Esophagus muscularis mucosa (tissue), 4 donors: ENCODE measurements at regions not wholly inside any gene's neighbourhood (a gene's known extent, or its start where the extent isn't known, plus 50 kb on each side); places are given as distances from the start of the nearest gene placed in this dataset.

Experiments
- DNase-seq: peaks from one replicate; pipeline ENCODE4 v3.0.0-alpha.2; 2017; ENCODE audit errors: extremely low spot score
- H3K27ac ChIP-seq, 4 donors: fragments of 200-600 bp; sonication (generic); replicated peaks in 1 of 4; 1 replicate in 3 of 4; 2 replicates in 1 of 4; pipeline ENCODE4 v1.5.1; 2016 to 2019; ENCODE audit warnings: mild to moderate bottlenecking in 1 of 4
- H3K27me3 ChIP-seq, 4 donors: fragments of 200-600 bp; sonication (generic); one replicate each; pipeline versions ENCODE4 v1.5.1 to v1.6.0; 2016 to 2019
- H3K36me3 ChIP-seq, 4 donors: fragments of 200-600 bp; sonication (generic); one replicate each; pipeline ENCODE4 v1.5.1; 2016 to 2019
- H3K4me1 ChIP-seq, 4 donors: fragments of 200-600 bp; sonication (generic); one replicate each; pipeline ENCODE4 v1.5.1; 2016 to 2019
- H3K4me3 ChIP-seq, 4 donors: fragments of 200-600 bp; sonication (generic); 1 replicate in 2 of 4; 2 replicates in 2 of 4; pipeline ENCODE4 v1.5.1; 2016 to 2019; ENCODE audit warnings: mild to moderate bottlenecking in 4 of 4, moderate library complexity in 1 of 4
- H3K9me3 ChIP-seq, 4 donors: fragments of 200-600 bp; sonication (generic); 1 replicate in 3 of 4; 2 replicates in 1 of 4; pipeline ENCODE4 v1.5.1; 2016 to 2019
- CTCF ChIP-seq, 3 experiments: fragments of 200-600 bp in 2 of 3; fragments of 450-650 bp in 1 of 3; sonication (generic) in 2 of 3; IDR thresholded peaks; one replicate each; pipeline ENCODE4 v1.5.1; 2017 to 2019; ENCODE audit warnings: antibody characterized with exemption in 3 of 3, mild to moderate bottlenecking in 2 of 3, moderate library complexity in 1 of 3
- EP300 ChIP-seq: sonication (generic); formaldehyde crosslinking; IDR thresholded peaks from one replicate; pipeline ENCODE4 v1.6.1; 2017; ENCODE audit warnings: antibody characterized with exemption
- POLR2A ChIP-seq: fragments of 450-650 bp; IDR thresholded peaks from one replicate; pipeline ENCODE4 v1.6.1; 2017; ENCODE audit warnings: antibody characterized with exemption, moderate library complexity, mild to moderate bottlenecking, low read depth
- POLR2AphosphoS5 ChIP-seq, 2 donors: sonication (generic); formaldehyde crosslinking; IDR thresholded peaks; one replicate each; pipeline ENCODE4 v1.6.1; 2017; ENCODE audit warnings: antibody characterized with exemption in 2 of 2
- WGBS: methylation state at CpG from one replicate; pipeline ENCODE4 v1.1.5; 2018; 5-methylcytosine and 5-hydroxymethylcytosine counted together
- intact Hi-C: fragments of 100-400 bp; cut with DNase I; formaldehyde crosslinking; loops from one replicate; pipeline ENCODE4 v1.15.1; 2023

- Histone ChIP-seq H3K27ac (no peak overlapping the region), H3K4me1 (no peaks in the 10 kb centered on the region), H3K36me3 (no peaks in the 10 kb centered on the region), H3K9me3 (no peaks in the 10 kb centered on the region), H3K27me3 (no peaks in the 10 kb centered on the region), H3K4me3 (no peak overlapping the region)
- intact Hi-C loops, result no loop called here
- no peak for DNase-seq
- 75% methylated on average over 2 of the region's 2 CpGs for WGBS
- TF ChIP-seq POLR2A, result no peak
- no peak for TF ChIP-seq POLR2AphosphoS5 (IDR thresholded peaks at IDR 0.05)
- TF ChIP-seq EP300, result no peak
- TF ChIP-seq CTCF (IDR thresholded peaks at IDR 0.05), result no peak
Measured at GRCh38 chr7:125678771-125679170, 749.1 kb upstream of the POT1 start.

- TF ChIP-seq POLR2AphosphoS5 (IDR thresholded peaks at IDR 0.05) (no peak), CTCF (IDR thresholded peaks at IDR 0.05) (no peak), EP300 (no peak), POLR2A (no peak)
- Histone ChIP-seq H3K27ac (no peak overlapping the region), H3K36me3 (no peaks in the 10 kb centered on the region), H3K27me3 (no peaks in the 10 kb centered on the region), H3K4me3 (no peak overlapping the region), H3K4me1 (no peaks in the 10 kb centered on the region), H3K9me3 (no peaks in the 10 kb centered on the region)
- intact Hi-C loops, result no loop called here
- WGBS, result 64% methylated on average over 2 of the region's 2 CpGs
- DNase-seq, result no peak
Measured at GRCh38 chr7:125675640-125676039, 746.0 kb upstream of the POT1 start.

- intact Hi-C loops, result no loop called here
- H3K27me3 ChIP-seq, result no peaks in the 10 kb centered on the region
- H3K9me3 ChIP-seq, result no peaks in the 10 kb centered on the region
- H3K27ac ChIP-seq, result no peak overlapping the region
- H3K36me3 ChIP-seq, result no peaks in the 10 kb centered on the region
- TF ChIP-seq POLR2AphosphoS5 (IDR thresholded peaks at IDR 0.05) (no peak), EP300 (no peak), CTCF (IDR thresholded peaks at IDR 0.05) (no peak), POLR2A (no peak)
- no peak for DNase-seq
- WGBS, result 87% methylated on average over 4 of the region's 4 CpGs
- no peak overlapping the region for H3K4me3 ChIP-seq
- H3K4me1 ChIP-seq, result no peaks in the 10 kb centered on the region
Measured at GRCh38 chr7:125675169-125675568, 745.5 kb upstream of the POT1 start.

GRCh38 chr7:125670926-125671572 is 741.4 kb upstream of the POT1 start:
- Histone ChIP-seq H3K36me3 (no peaks in the 10 kb centered on the region), H3K4me3 (no peak overlapping the region), H3K27ac (no peak overlapping the region), H3K27me3 (no peaks in the 10 kb centered on the region), H3K4me1 (no peaks in the 10 kb centered on the region), H3K9me3 (no peaks in the 10 kb centered on the region)
- DNase-seq, result no peak
- intact Hi-C loops, result no loop called here
- no peak for TF ChIP-seq POLR2A
- peak in 2 of 3 experiments; percentile 20 to 34 for TF ChIP-seq CTCF (IDR thresholded peaks at IDR 0.05)
- TF ChIP-seq EP300, result no peak
- TF ChIP-seq POLR2AphosphoS5 (IDR thresholded peaks at IDR 0.05), result no peak
- 91% methylated on average over 1 of the region's 1 CpG for WGBS
